GM10266 (cell line): ENCODE measurements at regions not wholly inside any gene's neighbourhood (a gene's known extent, or its start where the extent isn't known, plus 50 kb on each side); places are given as distances from the start of the nearest gene placed in this dataset.

ENCODE experiments used
- DNase-seq: peaks from one replicate; pipeline ENCODE4 v3.0.0; 2012; ENCODE audit errors: extremely low spot score
- CTCF ChIP-seq: IDR thresholded peaks from 2 replicates; pipeline ENCODE4 v1.5.1; 2012; ENCODE audit warnings: mild to moderate bottlenecking, low read depth; ENCODE audit not compliant: control insufficient read depth, insufficient read depth; ENCODE audit errors: missing control alignments

GRCh38 chr7:79734181-79734580 is 280.7 kb upstream of the MAGI2 start:
- DNase-seq, result no peak
- TF ChIP-seq CTCF, result no peak

GRCh38 chr7:79732535-79732934 is 279.1 kb upstream of the MAGI2 start:
- TF ChIP-seq CTCF, result no peak
- no peak for DNase-seq

GRCh38 chr7:79730971-79731370 is 277.5 kb upstream of the MAGI2 start:
- DNase-seq, result no peak
- TF ChIP-seq CTCF, result no peak

GRCh38 chr7:79723833-79724618 is 270.6 kb upstream of the MAGI2 start:
- no peak for TF ChIP-seq CTCF
- no peak for DNase-seq

GRCh38 chr7:79722217-79722616 is 268.8 kb upstream of the MAGI2 start:
- no peak for TF ChIP-seq CTCF
- no peak for DNase-seq

- no peak for DNase-seq
- no peak for TF ChIP-seq CTCF
These were observed 265.7 kb upstream of the MAGI2 start for GRCh38 chr7:79719216-79719615.

GRCh38 chr7:79716329-79716728 is 262.9 kb upstream of the MAGI2 start:
- no peak for TF ChIP-seq CTCF
- DNase-seq, result no peak
